ENCODE measurements at regions not wholly inside any gene's neighbourhood (a gene's known extent, or its start where the extent isn't known, plus 50 kb on each side); places are given as distances from the start of the nearest gene placed in this dataset.

- no peak for DNase-seq (ENCODE audit: low read depth, low spot score)
- no peak overlapping the region for H3K27ac ChIP-seq (ENCODE audit: low read depth, low read length)
- H3K4me3 ChIP-seq (replicated peaks in 1 of 2; ENCODE audit: low read depth in 1 of 2, low read length in 2 of 2), result no peak overlapping the region
- H3K79me2 ChIP-seq (ENCODE audit: insufficient read depth, low read length), result no peaks in the 10 kb centered on the region
- no peaks in the 10 kb centered on the region for H3K4me1 ChIP-seq (ENCODE audit: control insufficient read depth in 1 of 2, insufficient read depth in 2 of 2, low read length in 2 of 2)
- no TSS peak for BruUV-seq (replicated peaks)
- RAD21 ChIA-PET (ENCODE audit: low non-redundant PET in 1 of 2, low total read pairs in 2 of 2, uncharacterized antibody in 2 of 2, unreplicated experiment in 2 of 2), result no interaction called here
- H3K27me3 ChIP-seq (ENCODE audit: insufficient read depth, low read length), result no peaks in the 10 kb centered on the region
- H3K9me2 ChIP-seq (ENCODE audit: insufficient read depth), result no peaks in the 10 kb centered on the region
- no peak overlapping the region for H3K9ac ChIP-seq (ENCODE audit: low read length)
- H3K36me3 ChIP-seq (ENCODE audit: control insufficient read depth in 1 of 2, insufficient read depth in 2 of 2, low read length in 2 of 2), result no peaks in the 10 kb centered on the region
- intact Hi-C loops (cut with micrococcal nuclease), result no loop called here
- no peak overlapping the region for H3K4me2 ChIP-seq (ENCODE audit: low read length)
- H4K20me1 ChIP-seq (ENCODE audit: insufficient read depth), result no peaks in the 10 kb centered on the region
- POLR2A ChIA-PET, result no interaction called here
- no peaks in the 10 kb centered on the region for H3K9me3 ChIP-seq (ENCODE audit: control insufficient read depth in 1 of 2, insufficient read depth in 1 of 2, low read depth in 1 of 2, low read length in 2 of 2)
- H2AFZ ChIP-seq (ENCODE audit: low read depth, low read length, poor library complexity, severe bottlenecking), result no peak overlapping the region
- ATAC-seq, result no peak
- TF ChIP-seq CBX3 (IDR thresholded peaks at IDR 0.05; ENCODE audit: low read depth), result no peak
- TF ChIP-seq REST (IDR thresholded peaks at IDR 0.05; ENCODE audit: low read depth), result no peak
- no peak for TF ChIP-seq ATF3 (IDR thresholded peaks at IDR 0.05)
- CTCF ChIA-PET, result no interaction called here
These were observed 161.6 kb downstream of the FBXO15 start for GRCh38 chr18:73985855-73986625.

GRCh38 chr18:73983970-73984369 lies 163.7 kb downstream of the FBXO15 start:
- H2AFZ ChIP-seq (ENCODE audit: low read depth, low read length, poor library complexity, severe bottlenecking), result no peak overlapping the region
- no peaks in the 10 kb centered on the region for H3K79me2 ChIP-seq (ENCODE audit: insufficient read depth, low read length)
- no peak overlapping the region for H3K9ac ChIP-seq (ENCODE audit: low read length)
- DNase-seq (ENCODE audit: low read depth, low spot score) (no peak), ATAC-seq (no peak)
- RAD21 ChIA-PET (ENCODE audit: low non-redundant PET in 1 of 2, low total read pairs in 2 of 2, uncharacterized antibody in 2 of 2, unreplicated experiment in 2 of 2), result no interaction called here
- no peaks in the 10 kb centered on the region for H3K36me3 ChIP-seq (ENCODE audit: control insufficient read depth in 1 of 2, insufficient read depth in 2 of 2, low read length in 2 of 2)
- H3K4me3 ChIP-seq (replicated peaks in 1 of 2; ENCODE audit: low read depth in 1 of 2, low read length in 2 of 2), result no peak overlapping the region
- H4K20me1 ChIP-seq (ENCODE audit: insufficient read depth), result no peaks in the 10 kb centered on the region
- no peak overlapping the region for H3K27ac ChIP-seq (ENCODE audit: low read depth, low read length)
- intact Hi-C loops (cut with micrococcal nuclease), result loop anchor here (5.0 kb wide), 1 partner anchor 1222 kb away; no protein-coding TSS in a partner anchor
- H3K4me1 ChIP-seq (ENCODE audit: control insufficient read depth in 1 of 2, insufficient read depth in 2 of 2, low read length in 2 of 2), result no peaks in the 10 kb centered on the region
- no peaks in the 10 kb centered on the region for H3K27me3 ChIP-seq (ENCODE audit: insufficient read depth, low read length)
- H3K9me3 ChIP-seq (ENCODE audit: control insufficient read depth in 1 of 2, insufficient read depth in 1 of 2, low read depth in 1 of 2, low read length in 2 of 2), result no peaks in the 10 kb centered on the region
- no TSS peak for BruUV-seq (replicated peaks)
- POLR2A ChIA-PET, result no interaction called here
- no peak overlapping the region for H3K4me2 ChIP-seq (ENCODE audit: low read length)
- H3K9me2 ChIP-seq (ENCODE audit: insufficient read depth), result no peaks in the 10 kb centered on the region
- CTCF ChIA-PET, result no interaction called here
- TF ChIP-seq REST (IDR thresholded peaks at IDR 0.05; ENCODE audit: low read depth), result no peak
- TF ChIP-seq MAX (IDR thresholded peaks at IDR 0.05), result no peak
- no peak for TF ChIP-seq POLR2AphosphoS5 (IDR thresholded peaks at IDR 0.05; ENCODE audit: low read depth, low read length)
- TF ChIP-seq SP1 (IDR thresholded peaks at IDR 0.05; ENCODE audit: low read depth), result no peak
- TF ChIP-seq TCF7L2 (IDR thresholded peaks at IDR 0.05; ENCODE audit: borderline replicate concordance, extremely low read depth, insufficient read depth, insufficient read length), result no peak
- TF ChIP-seq SRF (IDR thresholded peaks at IDR 0.05; ENCODE audit: low read depth), result no peak
